ENCODE measurements at regions not wholly inside any gene's neighbourhood (a gene's known extent, or its start where the extent isn't known, plus 50 kb on each side); places are given as distances from the start of the nearest gene placed in this dataset.

- TF ChIP-seq POLR2AphosphoS5 (IDR thresholded peaks at IDR 0.05; ENCODE audit: borderline replicate concordance, low read depth, low read length) = no peak
- TF ChIP-seq EZH2 (IDR thresholded peaks at IDR 0.05) = no peak
- no peak for TF ChIP-seq FOXP2 (optimal IDR thresholded peaks at IDR 0.05; ENCODE audit: control extremely low read depth, extremely low read length, insufficient read depth)
Measured at GRCh38 chr1:80293818-80294217, 1287.3 kb upstream of the ADGRL4 start.

Data from SK-N-MC (cell line).